ENCODE measurements at regions not wholly inside any gene's neighbourhood (a gene's known extent, or its start where the extent isn't known, plus 50 kb on each side); places are given as distances from the start of the nearest gene placed in this dataset.

- no peaks in the 10 kb centered on the region for H3K4me1 ChIP-seq (ENCODE audit: insufficient read depth, low read length)
- no peaks in the 10 kb centered on the region for H4K20me1 ChIP-seq (ENCODE audit: insufficient read depth, low read length)
- no peaks in the 10 kb centered on the region for H3K27me3 ChIP-seq (ENCODE audit: insufficient read depth, low read length, poor library complexity)
- H2AFZ ChIP-seq (ENCODE audit: low read depth, low read length): no peak overlapping the region
- TF ChIP-seq EZH2 (IDR thresholded peaks at IDR 0.05; ENCODE audit: borderline replicate concordance, low read depth, low read length, severe bottlenecking) (no peak), CTCF (IDR thresholded peaks at IDR 0.05; ENCODE audit: borderline replicate concordance, extremely low read depth, low read length, poor library complexity, severe bottlenecking) (no peak)
- H3K9me3 ChIP-seq (ENCODE audit: insufficient read depth, low read length, severe bottlenecking): no peaks in the 10 kb centered on the region
- no peaks in the 10 kb centered on the region for H3K36me3 ChIP-seq (ENCODE audit: insufficient read depth, low read length)
- H3K79me2 ChIP-seq (ENCODE audit: insufficient read depth, low read length): no peaks in the 10 kb centered on the region
- DNase-seq: no peak
- no peak overlapping the region for H3K4me2 ChIP-seq (ENCODE audit: insufficient read depth, low read length)
- H3K4me3 ChIP-seq (ENCODE audit: low read depth in 1 of 2, low read length in 2 of 2): no peak overlapping the region
- ATAC-seq (ENCODE audit: insufficient read depth, low read depth): no peak
- no peak overlapping the region for H3K9ac ChIP-seq (ENCODE audit: low read depth, low read length)
- no peak overlapping the region for H3K27ac ChIP-seq (ENCODE audit: low read length)
Measured at GRCh38 chr2:81598453-81598852, 1293.9 kb upstream of the LRRTM1 start.

GRCh38 chr2:81589406-81589805 is 1284.9 kb upstream of the LRRTM1 start:
- Histone ChIP-seq H3K27me3 (ENCODE audit: insufficient read depth, low read length, poor library complexity) (no peaks in the 10 kb centered on the region), H3K4me1 (ENCODE audit: insufficient read depth, low read length) (no peaks in the 10 kb centered on the region), H3K9me3 (ENCODE audit: insufficient read depth, low read length, severe bottlenecking) (no peaks in the 10 kb centered on the region), H3K9ac (ENCODE audit: low read depth, low read length) (no peak overlapping the region), H3K36me3 (ENCODE audit: insufficient read depth, low read length) (no peaks in the 10 kb centered on the region), H2AFZ (ENCODE audit: low read depth, low read length) (no peak overlapping the region), H3K27ac (ENCODE audit: low read length) (no peak overlapping the region), H3K4me2 (ENCODE audit: insufficient read depth, low read length) (no peak overlapping the region), H3K4me3 (ENCODE audit: low read depth in 1 of 2, low read length in 2 of 2) (no peak overlapping the region), H3K79me2 (ENCODE audit: insufficient read depth, low read length) (no peaks in the 10 kb centered on the region), H4K20me1 (ENCODE audit: insufficient read depth, low read length) (no peaks in the 10 kb centered on the region)
- TF ChIP-seq CTCF (IDR thresholded peaks at IDR 0.05; ENCODE audit: borderline replicate concordance, extremely low read depth, low read length, poor library complexity, severe bottlenecking) (no peak), EZH2 (IDR thresholded peaks at IDR 0.05; ENCODE audit: borderline replicate concordance, low read depth, low read length, severe bottlenecking) (no peak)
- DNase-seq: no peak
- no peak for ATAC-seq (ENCODE audit: insufficient read depth, low read depth)

GRCh38 chr2:81583311-81584108 is 1279.0 kb upstream of the LRRTM1 start:
- ATAC-seq (ENCODE audit: insufficient read depth, low read depth) (no peak), DNase-seq (no peak)
- Histone ChIP-seq H3K4me3 (ENCODE audit: low read depth in 1 of 2, low read length in 2 of 2) (no peak overlapping the region), H3K4me1 (ENCODE audit: insufficient read depth, low read length) (no peaks in the 10 kb centered on the region), H3K27me3 (ENCODE audit: insufficient read depth, low read length, poor library complexity) (no peaks in the 10 kb centered on the region), H3K9me3 (ENCODE audit: insufficient read depth, low read length, severe bottlenecking) (no peaks in the 10 kb centered on the region), H4K20me1 (ENCODE audit: insufficient read depth, low read length) (no peaks in the 10 kb centered on the region), H3K79me2 (ENCODE audit: insufficient read depth, low read length) (no peaks in the 10 kb centered on the region), H3K9ac (ENCODE audit: low read depth, low read length) (no peak overlapping the region), H2AFZ (ENCODE audit: low read depth, low read length) (no peak overlapping the region), H3K4me2 (ENCODE audit: insufficient read depth, low read length) (no peak overlapping the region), H3K36me3 (ENCODE audit: insufficient read depth, low read length) (no peaks in the 10 kb centered on the region), H3K27ac (ENCODE audit: low read length) (no peak overlapping the region)
- TF ChIP-seq CTCF (IDR thresholded peaks at IDR 0.05; ENCODE audit: borderline replicate concordance, extremely low read depth, low read length, poor library complexity, severe bottlenecking): no peak
- TF ChIP-seq EZH2 (IDR thresholded peaks at IDR 0.05; ENCODE audit: borderline replicate concordance, low read depth, low read length, severe bottlenecking): no peak
